B cell (primary cell): ENCODE measurements at regions not wholly inside any gene's neighbourhood (a gene's known extent, or its start where the extent isn't known, plus 50 kb on each side); places are given as distances from the start of the nearest gene placed in this dataset.

ENCODE experiments used
- ATAC-seq: fragments of 200-7000 bp; cut with Tn5 transposase; one replicate; pipeline ENCODE4 v1.10.0; 2021; ENCODE audit warnings: low read depth, mild to moderate bottlenecking, moderate number of reproducible peaks, moderate library complexity
- CTCF ChIA-PET: fragments of 350-600 bp; sonication (Branson Sonifier 250); formaldehyde crosslinking; loops from one replicate; lab custom pipeline; 2021; ENCODE audit warnings: antibody characterized with exemption, inconsistent platforms; lab: Charles Lee
- POLR2A ChIA-PET: fragments of 350-600 bp; sonication (Branson Sonifier 250); formaldehyde crosslinking; loops from one replicate; lab custom pipeline; 2021; ENCODE audit warnings: antibody characterized with exemption; lab: Charles Lee
- DNase-seq: peaks from one replicate; pipeline ENCODE4 v3.0.0; 2013
- H2AFZ ChIP-seq: 2 replicates; pipeline ENCODE4 v1.6.1; 2012; ENCODE audit warnings: mild to moderate bottlenecking, low read depth, low read length; ENCODE audit not compliant: insufficient read depth, poor library complexity, severe bottlenecking
- H3K27ac ChIP-seq, 2 donors: 1 replicate in 1 of 2; 2 replicates in 1 of 2; pipeline ENCODE4 v1.5.1; 2012 to 2013; ENCODE audit warnings: low read length in 2 of 2, mild to moderate bottlenecking in 2 of 2, moderate library complexity in 1 of 2
- H3K27me3 ChIP-seq, 4 experiments: fragments of 200-600 bp in 1 of 4; sonication (generic) in 1 of 4; replicated peaks in 1 of 4; 1 replicate in 2 of 4; 2 replicates in 2 of 4; pipeline versions ENCODE4 v1.6.1 to v1.7.0; 2013 to 2016; ENCODE audit warnings: low read length in 3 of 4, mild to moderate bottlenecking in 2 of 4, mixed read lengths in 1 of 4, moderate library complexity in 1 of 4; ENCODE audit not compliant: insufficient read depth in 4 of 4, control insufficient read depth in 3 of 4; ENCODE audit errors: control extremely low read depth in 1 of 4
- H3K36me3 ChIP-seq, 2 experiments: replicated peaks in 1 of 2; 1 replicate in 1 of 2; 2 replicates in 1 of 2; pipeline versions ENCODE4 v1.6.1 to v1.7.1; 2013; ENCODE audit warnings: low read length in 1 of 2; ENCODE audit not compliant: insufficient read depth in 2 of 2, control insufficient read depth in 1 of 2; ENCODE audit errors: control extremely low read depth in 1 of 2, extremely low read depth in 1 of 2
- H3K4me1 ChIP-seq, 2 donors: fragments of 200-600 bp in 1 of 2; sonication (generic) in 1 of 2; 1 replicate in 1 of 2; 2 replicates in 1 of 2; pipeline versions ENCODE4 v1.5.1 to v1.6.1; 2013 to 2017; ENCODE audit warnings: low read length in 2 of 2; ENCODE audit not compliant: control insufficient read depth in 2 of 2, insufficient read depth in 2 of 2
- H3K4me2 ChIP-seq: replicated peaks from 2 replicates; pipeline ENCODE3; 2012; ENCODE audit warnings: mild to moderate bottlenecking, low read depth, low read length; ENCODE audit not compliant: poor library complexity, severe bottlenecking
- H3K4me3 ChIP-seq, 5 experiments: fragments of 200-600 bp in 1 of 5; sonication (generic) in 1 of 5; 1 replicate in 3 of 5; 2 replicates in 2 of 5; pipeline versions ENCODE4 v1.5.1 to v1.7.0; 2011 to 2016; ENCODE audit warnings: low read length in 4 of 5, mild to moderate bottlenecking in 4 of 5, low read depth in 2 of 5, control low read depth in 1 of 5, moderate library complexity in 1 of 5; ENCODE audit not compliant: insufficient read depth in 1 of 5; ENCODE audit errors: control extremely low read depth in 1 of 5, extremely low read depth in 1 of 5
- H3K79me2 ChIP-seq: fragments of 200-600 bp; sonication (generic); one replicate; pipeline ENCODE4 v1.6.0; 2016; ENCODE audit warnings: low read length; ENCODE audit not compliant: control insufficient read depth, insufficient read depth
- H3K9ac ChIP-seq: fragments of 200-600 bp; sonication (generic); 2 replicates; pipeline ENCODE4 v1.6.1; 2017; ENCODE audit warnings: mild to moderate bottlenecking, low read length, moderate library complexity
- H3K9me3 ChIP-seq, 3 donors: one replicate each; pipeline versions ENCODE4 v1.6.1 to v1.7.1; 2013; ENCODE audit warnings: low read length in 2 of 3; ENCODE audit not compliant: control insufficient read depth in 2 of 3, insufficient read depth in 1 of 3; ENCODE audit errors: control extremely low read depth in 1 of 3
- H4K20me1 ChIP-seq: 2 replicates; pipeline ENCODE4 v1.6.0; 2012; ENCODE audit warnings: mild to moderate bottlenecking, low read length; ENCODE audit not compliant: insufficient read depth, control insufficient read depth, poor library complexity, severe bottlenecking
- H3K27ac Mint-ChIP-seq: one replicate; pipeline ENCODE4 v1.8.0; 2021; ENCODE audit warnings: mixed read lengths
- H3K27me3 Mint-ChIP-seq: one replicate; pipeline ENCODE4 v1.8.0; 2021; ENCODE audit warnings: mixed read lengths
- H3K4me1 Mint-ChIP-seq: one replicate; pipeline ENCODE4 v1.8.0; 2021; ENCODE audit warnings: mixed read lengths
- H3K4me3 Mint-ChIP-seq: one replicate; pipeline ENCODE4 v1.8.0; 2021; ENCODE audit warnings: mixed read lengths
- H3K9me3 Mint-ChIP-seq: one replicate; pipeline ENCODE4 v1.8.0; 2022; ENCODE audit warnings: mixed read lengths; ENCODE audit not compliant: insufficient read depth
- EZH2 ChIP-seq: IDR thresholded peaks from 2 replicates; pipeline ENCODE4 v1.6.1; 2012; ENCODE audit warnings: borderline replicate concordance, low read depth, mild to moderate bottlenecking, moderate library complexity, low read length; ENCODE audit not compliant: insufficient read depth, poor library complexity, severe bottlenecking
- WGBS: methylation state at CpG from one replicate; pipeline ENCODE4 v1.1.5; 2013; ENCODE audit warnings: missing lambda C conversion rate; ENCODE audit not compliant: insufficient coverage; 5-methylcytosine and 5-hydroxymethylcytosine counted together
- intact Hi-C: fragments of 100-400 bp; cut with micrococcal nuclease; formaldehyde crosslinking; loops from one replicate; pipeline ENCODE4 v1.10.0; 2022
- TF ChIP-seq, protein P1 (sequence below): fragments of 200-600 bp; IDR thresholded peaks from one replicate; pipeline ENCODE4 v1.8.0; 2022; ENCODE audit warnings: antibody characterized with exemption, mild to moderate bottlenecking

DNA sequence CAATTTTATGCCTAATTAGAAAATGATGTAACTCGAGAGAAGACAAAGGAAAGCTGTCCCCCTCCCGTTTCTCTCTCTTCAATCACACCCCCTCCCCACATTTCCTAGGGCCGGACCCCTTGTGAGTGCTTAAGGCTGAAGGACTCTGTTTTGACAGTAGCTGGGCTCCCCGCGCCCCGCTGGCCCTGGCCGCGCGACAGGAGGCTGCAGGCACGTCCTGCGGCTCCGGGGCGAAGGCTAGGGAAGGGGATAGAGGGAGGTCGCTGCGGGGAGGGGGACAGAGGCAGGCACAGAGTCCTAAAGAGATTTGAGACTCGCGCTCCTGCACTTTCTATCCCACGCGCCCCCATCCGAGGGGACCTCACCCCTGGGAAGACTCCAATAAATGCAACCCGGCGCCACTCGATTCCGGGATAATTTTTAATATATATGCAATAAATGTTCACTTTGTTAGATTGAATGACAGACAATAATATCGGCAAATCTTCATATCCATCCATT is 56.2 kb upstream of the TMEM33 start:
- peaks cover 0 to 73% (median 50%) of the 10 kb centered on the region in 4 experiments for H3K27me3 ChIP-seq
- H3K36me3 ChIP-seq: no peaks in the 10 kb centered on the region
- Mint-ChIP-seq H3K27me3 (peaks cover 80% of the 10 kb centered on the region), H3K4me1 (peaks cover 15% of the 10 kb centered on the region), H3K4me3 (no peak overlapping the region), H3K27ac (no peak overlapping the region), H3K9me3 (no peaks in the 10 kb centered on the region)
- H3K27ac ChIP-seq: no peak overlapping the region
- ChIA-PET POLR2A (no interaction called here), CTCF (interaction anchor here (0.5 to 5.7 kb wide), 2 partner anchors 9 to 132 kb away, joined by 3 to 30 read pairs; no protein-coding TSS in a partner anchor)
- intact Hi-C loops: no loop called here
- peaks cover 22 to 33% of the 10 kb centered on the region in 2 donors for H3K4me1 ChIP-seq
- TF ChIP-seq, protein P1, sequence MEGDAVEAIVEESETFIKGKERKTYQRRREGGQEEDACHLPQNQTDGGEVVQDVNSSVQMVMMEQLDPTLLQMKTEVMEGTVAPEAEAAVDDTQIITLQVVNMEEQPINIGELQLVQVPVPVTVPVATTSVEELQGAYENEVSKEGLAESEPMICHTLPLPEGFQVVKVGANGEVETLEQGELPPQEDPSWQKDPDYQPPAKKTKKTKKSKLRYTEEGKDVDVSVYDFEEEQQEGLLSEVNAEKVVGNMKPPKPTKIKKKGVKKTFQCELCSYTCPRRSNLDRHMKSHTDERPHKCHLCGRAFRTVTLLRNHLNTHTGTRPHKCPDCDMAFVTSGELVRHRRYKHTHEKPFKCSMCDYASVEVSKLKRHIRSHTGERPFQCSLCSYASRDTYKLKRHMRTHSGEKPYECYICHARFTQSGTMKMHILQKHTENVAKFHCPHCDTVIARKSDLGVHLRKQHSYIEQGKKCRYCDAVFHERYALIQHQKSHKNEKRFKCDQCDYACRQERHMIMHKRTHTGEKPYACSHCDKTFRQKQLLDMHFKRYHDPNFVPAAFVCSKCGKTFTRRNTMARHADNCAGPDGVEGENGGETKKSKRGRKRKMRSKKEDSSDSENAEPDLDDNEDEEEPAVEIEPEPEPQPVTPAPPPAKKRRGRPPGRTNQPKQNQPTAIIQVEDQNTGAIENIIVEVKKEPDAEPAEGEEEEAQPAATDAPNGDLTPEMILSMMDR: no peak
- no peak for TF ChIP-seq EZH2
- no peak overlapping the region for H2AFZ ChIP-seq
- no peak overlapping the region for H3K9ac ChIP-seq
- no peak overlapping the region for H3K4me2 ChIP-seq
- no peak overlapping the region for H3K4me3 ChIP-seq
- peaks cover 0 to 39% (median 0%) of the 10 kb centered on the region in 3 donors for H3K9me3 ChIP-seq
- DNase-seq: no peak
- WGBS: 10% methylated on average over 13 of the region's 25 CpGs
- no peaks in the 10 kb centered on the region for H3K79me2 ChIP-seq
- no peak for ATAC-seq
- H4K20me1 ChIP-seq: no peaks in the 10 kb centered on the region

DNA sequence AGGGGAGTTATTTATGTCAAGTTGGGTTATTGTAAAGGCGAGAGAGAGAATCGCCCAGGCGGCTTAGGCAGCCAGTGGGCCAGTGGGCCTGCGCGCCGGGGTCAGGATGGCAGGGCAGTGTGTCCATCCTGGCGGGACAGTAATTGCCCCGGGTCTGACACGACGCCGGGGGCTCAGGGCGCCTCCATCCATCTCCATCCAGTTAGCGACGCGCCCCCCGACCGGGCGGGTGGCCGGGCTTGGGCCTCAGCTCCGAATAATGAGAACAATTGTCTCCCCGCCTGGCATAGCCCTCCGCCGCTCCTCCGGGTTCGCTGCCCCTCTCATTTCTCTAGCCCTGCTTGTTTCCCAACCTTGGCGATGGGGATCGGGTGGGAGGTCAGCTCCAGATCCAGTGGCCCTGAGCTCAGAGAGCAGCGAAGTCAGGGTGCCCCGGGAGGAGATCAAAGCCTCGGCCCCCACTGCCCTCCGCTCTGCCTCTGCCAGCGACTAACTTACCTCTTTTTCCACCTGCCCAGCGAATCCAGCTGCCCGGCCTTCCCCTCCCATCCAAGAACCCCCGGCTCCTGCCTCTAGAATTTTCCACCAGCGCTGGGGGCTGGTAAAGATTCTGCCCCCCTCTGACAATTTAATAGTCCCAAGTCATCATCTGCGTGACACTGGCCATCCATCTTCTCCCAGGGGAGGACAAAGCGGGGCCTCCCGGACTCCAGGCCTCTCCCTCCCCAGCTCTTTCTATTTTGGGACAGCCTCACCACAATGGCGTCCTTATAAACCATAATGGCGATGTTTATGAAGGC is 56.9 kb upstream of the TMEM33 start:
- peaks cover 0 to 78% (median 53%) of the 10 kb centered on the region in 4 experiments for H3K27me3 ChIP-seq
- no peaks in the 10 kb centered on the region for H4K20me1 ChIP-seq
- intact Hi-C loops: no loop called here
- H3K4me3 ChIP-seq: no peak overlapping the region
- no peak for DNase-seq
- CTCF ChIA-PET: interaction anchor here (5.7 kb wide), 1 partner anchor 10 kb away, joined by 30 read pairs; no protein-coding TSS in a partner anchor
- POLR2A ChIA-PET: no interaction called here
- no peaks in the 10 kb centered on the region for H3K36me3 ChIP-seq
- H3K27ac ChIP-seq: no peak overlapping the region
- 16% methylated on average over 39 of the region's 41 CpGs for WGBS
- H3K4me1 Mint-ChIP-seq: peaks cover 15% of the 10 kb centered on the region
- H3K4me1 ChIP-seq: peaks cover 22 to 35% of the 10 kb centered on the region in 2 donors
- H3K9me3 ChIP-seq: peaks cover 0 to 41% (median 0%) of the 10 kb centered on the region in 3 donors
- H3K4me2 ChIP-seq: no peak overlapping the region
- H3K9me3 Mint-ChIP-seq: no peaks in the 10 kb centered on the region
- TF ChIP-seq, protein P1: no peak
- no peak for TF ChIP-seq EZH2
- H3K27me3 Mint-ChIP-seq: peaks cover 79% of the 10 kb centered on the region
- no peak overlapping the region for H2AFZ ChIP-seq
- ATAC-seq: no peak
- H3K27ac Mint-ChIP-seq: no peak overlapping the region
- no peak overlapping the region for H3K9ac ChIP-seq
- H3K79me2 ChIP-seq: no peaks in the 10 kb centered on the region
- no peak overlapping the region for H3K4me3 Mint-ChIP-seq
